ENCODE measurements at regions not wholly inside any gene's neighbourhood (a gene's known extent, or its start where the extent isn't known, plus 50 kb on each side); places are given as distances from the start of the nearest gene placed in this dataset.
"Not testable (repeated sequence)": the region's sequence is repeated elsewhere in the genome, so short reads cannot be mapped to it uniquely, and the experiment has no call there.

DNA sequence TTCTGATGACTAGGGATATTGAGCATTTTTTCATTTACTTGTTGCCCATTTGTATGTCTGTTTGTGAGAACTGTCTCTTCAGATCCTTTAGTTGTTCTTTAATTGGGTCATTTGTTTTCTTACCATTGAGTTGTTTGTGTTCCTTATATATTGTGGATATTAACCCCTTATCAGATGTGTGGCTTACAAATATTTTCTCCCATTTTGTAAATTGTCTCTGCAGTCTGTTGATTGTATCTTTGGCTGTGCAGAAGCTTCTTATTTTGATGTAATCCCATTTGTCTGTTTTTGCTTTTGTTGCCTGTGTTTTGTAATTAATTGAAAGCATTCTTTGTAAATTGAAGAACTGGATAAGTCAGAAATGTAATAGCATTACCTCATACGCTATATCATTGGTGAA, 459.1 kb upstream of the FOXG1 start:
- Histone ChIP-seq H3K36me3 (ENCODE audit: control insufficient read depth, insufficient read depth, low read length) (no peaks in the 10 kb centered on the region), H3K27ac (ENCODE audit: low read length) (no peak overlapping the region), H3K27me3 (ENCODE audit: control insufficient read depth, insufficient read depth, low read length) (no peaks in the 10 kb centered on the region), H3K4me1 (ENCODE audit: control insufficient read depth, insufficient read depth, low read length) (no peaks in the 10 kb centered on the region), H3K4me3 (ENCODE audit: low read depth in 2 of 2, low read length in 2 of 2) (no peak overlapping the region), H3K9me3 (ENCODE audit: control insufficient read depth, insufficient read depth, low read depth, low read length) (no peaks in the 10 kb centered on the region)
- DNase-seq (ENCODE audit: low read depth, low spot score) (no peak), ATAC-seq (no peak)
- no TSS peak for BruUV-seq (replicated peaks)
- TF ChIP-seq, protein P1, sequence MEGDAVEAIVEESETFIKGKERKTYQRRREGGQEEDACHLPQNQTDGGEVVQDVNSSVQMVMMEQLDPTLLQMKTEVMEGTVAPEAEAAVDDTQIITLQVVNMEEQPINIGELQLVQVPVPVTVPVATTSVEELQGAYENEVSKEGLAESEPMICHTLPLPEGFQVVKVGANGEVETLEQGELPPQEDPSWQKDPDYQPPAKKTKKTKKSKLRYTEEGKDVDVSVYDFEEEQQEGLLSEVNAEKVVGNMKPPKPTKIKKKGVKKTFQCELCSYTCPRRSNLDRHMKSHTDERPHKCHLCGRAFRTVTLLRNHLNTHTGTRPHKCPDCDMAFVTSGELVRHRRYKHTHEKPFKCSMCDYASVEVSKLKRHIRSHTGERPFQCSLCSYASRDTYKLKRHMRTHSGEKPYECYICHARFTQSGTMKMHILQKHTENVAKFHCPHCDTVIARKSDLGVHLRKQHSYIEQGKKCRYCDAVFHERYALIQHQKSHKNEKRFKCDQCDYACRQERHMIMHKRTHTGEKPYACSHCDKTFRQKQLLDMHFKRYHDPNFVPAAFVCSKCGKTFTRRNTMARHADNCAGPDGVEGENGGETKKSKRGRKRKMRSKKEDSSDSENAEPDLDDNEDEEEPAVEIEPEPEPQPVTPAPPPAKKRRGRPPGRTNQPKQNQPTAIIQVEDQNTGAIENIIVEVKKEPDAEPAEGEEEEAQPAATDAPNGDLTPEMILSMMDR (IDR thresholded peaks at IDR 0.05) = no peak
- TF ChIP-seq, protein P2, sequence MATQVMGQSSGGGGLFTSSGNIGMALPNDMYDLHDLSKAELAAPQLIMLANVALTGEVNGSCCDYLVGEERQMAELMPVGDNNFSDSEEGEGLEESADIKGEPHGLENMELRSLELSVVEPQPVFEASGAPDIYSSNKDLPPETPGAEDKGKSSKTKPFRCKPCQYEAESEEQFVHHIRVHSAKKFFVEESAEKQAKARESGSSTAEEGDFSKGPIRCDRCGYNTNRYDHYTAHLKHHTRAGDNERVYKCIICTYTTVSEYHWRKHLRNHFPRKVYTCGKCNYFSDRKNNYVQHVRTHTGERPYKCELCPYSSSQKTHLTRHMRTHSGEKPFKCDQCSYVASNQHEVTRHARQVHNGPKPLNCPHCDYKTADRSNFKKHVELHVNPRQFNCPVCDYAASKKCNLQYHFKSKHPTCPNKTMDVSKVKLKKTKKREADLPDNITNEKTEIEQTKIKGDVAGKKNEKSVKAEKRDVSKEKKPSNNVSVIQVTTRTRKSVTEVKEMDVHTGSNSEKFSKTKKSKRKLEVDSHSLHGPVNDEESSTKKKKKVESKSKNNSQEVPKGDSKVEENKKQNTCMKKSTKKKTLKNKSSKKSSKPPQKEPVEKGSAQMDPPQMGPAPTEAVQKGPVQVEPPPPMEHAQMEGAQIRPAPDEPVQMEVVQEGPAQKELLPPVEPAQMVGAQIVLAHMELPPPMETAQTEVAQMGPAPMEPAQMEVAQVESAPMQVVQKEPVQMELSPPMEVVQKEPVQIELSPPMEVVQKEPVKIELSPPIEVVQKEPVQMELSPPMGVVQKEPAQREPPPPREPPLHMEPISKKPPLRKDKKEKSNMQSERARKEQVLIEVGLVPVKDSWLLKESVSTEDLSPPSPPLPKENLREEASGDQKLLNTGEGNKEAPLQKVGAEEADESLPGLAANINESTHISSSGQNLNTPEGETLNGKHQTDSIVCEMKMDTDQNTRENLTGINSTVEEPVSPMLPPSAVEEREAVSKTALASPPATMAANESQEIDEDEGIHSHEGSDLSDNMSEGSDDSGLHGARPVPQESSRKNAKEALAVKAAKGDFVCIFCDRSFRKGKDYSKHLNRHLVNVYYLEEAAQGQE (IDR thresholded peaks at IDR 0.05; ENCODE audit: insufficient read depth in 1 of 2, low read depth in 2 of 2, low read length in 1 of 2) = no peak
- TF ChIP-seq POLR2AphosphoS5 (IDR thresholded peaks at IDR 0.05; ENCODE audit: low read depth, low read length) = no peak
- TF ChIP-seq TCF7L2 (IDR thresholded peaks at IDR 0.05; ENCODE audit: low read depth, low read length) = no peak
- no peak for TF ChIP-seq SIN3A (IDR thresholded peaks at IDR 0.05; ENCODE audit: borderline replicate concordance, insufficient read depth, low read depth, low read length)
- ChIA-PET CTCF (no interaction called here), POLR2A (no interaction called here)
- in situ Hi-C loops (cut with HindIII; ENCODE audit: low pct_unique_long_range_greater_than_20kb, low sequenced_read_pairs) = no loop called here
- intact Hi-C loops (cut with micrococcal nuclease; ENCODE audit: unreplicated experiment) = no loop called here

DNA sequence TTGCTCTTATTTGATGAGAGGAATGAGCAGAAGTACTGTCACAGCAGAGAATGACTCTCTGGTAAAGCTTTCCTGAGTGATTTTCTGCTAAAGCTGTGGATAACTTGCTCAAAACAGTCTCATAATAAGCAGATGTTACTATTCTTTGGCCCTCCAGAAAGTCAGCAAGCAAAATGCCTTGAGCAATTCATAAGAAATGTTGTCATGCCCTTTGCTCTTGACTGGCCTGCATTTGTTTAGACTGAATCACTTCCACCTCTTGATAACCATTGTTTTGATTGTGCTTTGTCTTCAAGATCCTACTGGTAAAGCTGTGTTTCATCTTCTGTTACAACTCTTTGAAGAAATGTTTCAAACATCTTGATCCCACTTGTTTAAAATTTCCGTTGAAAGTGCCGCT, 457.9 kb upstream of the FOXG1 start:
- Histone ChIP-seq H3K4me3 (ENCODE audit: low read depth in 2 of 2, low read length in 2 of 2) (no peak overlapping the region), H3K36me3 (ENCODE audit: control insufficient read depth, insufficient read depth, low read length) (no peaks in the 10 kb centered on the region), H3K4me1 (ENCODE audit: control insufficient read depth, insufficient read depth, low read length) (no peaks in the 10 kb centered on the region), H3K27me3 (ENCODE audit: control insufficient read depth, insufficient read depth, low read length) (no peaks in the 10 kb centered on the region), H3K9me3 (ENCODE audit: control insufficient read depth, insufficient read depth, low read depth, low read length) (no peaks in the 10 kb centered on the region), H3K27ac (ENCODE audit: low read length) (no peak overlapping the region)
- CTCF ChIA-PET = no interaction called here
- DNase-seq (ENCODE audit: low read depth, low spot score) = peak; percentile 15
- TF ChIP-seq, protein P2 (IDR thresholded peaks at IDR 0.05; ENCODE audit: insufficient read depth in 1 of 2, low read depth in 2 of 2, low read length in 1 of 2) = no peak
- no peak for TF ChIP-seq POLR2AphosphoS5 (IDR thresholded peaks at IDR 0.05; ENCODE audit: low read depth, low read length)
- no peak for TF ChIP-seq TCF7L2 (IDR thresholded peaks at IDR 0.05; ENCODE audit: low read depth, low read length)
- TF ChIP-seq SIN3A (IDR thresholded peaks at IDR 0.05; ENCODE audit: borderline replicate concordance, insufficient read depth, low read depth, low read length) = no peak
- TF ChIP-seq, protein P1 (IDR thresholded peaks at IDR 0.05) = no peak
- in situ Hi-C loops (cut with HindIII; ENCODE audit: low pct_unique_long_range_greater_than_20kb, low sequenced_read_pairs) = no loop called here
- POLR2A ChIA-PET = no interaction called here
- intact Hi-C loops (cut with micrococcal nuclease; ENCODE audit: unreplicated experiment) = no loop called here
- BruUV-seq (replicated peaks) = no TSS peak
- ATAC-seq = no peak

DNA sequence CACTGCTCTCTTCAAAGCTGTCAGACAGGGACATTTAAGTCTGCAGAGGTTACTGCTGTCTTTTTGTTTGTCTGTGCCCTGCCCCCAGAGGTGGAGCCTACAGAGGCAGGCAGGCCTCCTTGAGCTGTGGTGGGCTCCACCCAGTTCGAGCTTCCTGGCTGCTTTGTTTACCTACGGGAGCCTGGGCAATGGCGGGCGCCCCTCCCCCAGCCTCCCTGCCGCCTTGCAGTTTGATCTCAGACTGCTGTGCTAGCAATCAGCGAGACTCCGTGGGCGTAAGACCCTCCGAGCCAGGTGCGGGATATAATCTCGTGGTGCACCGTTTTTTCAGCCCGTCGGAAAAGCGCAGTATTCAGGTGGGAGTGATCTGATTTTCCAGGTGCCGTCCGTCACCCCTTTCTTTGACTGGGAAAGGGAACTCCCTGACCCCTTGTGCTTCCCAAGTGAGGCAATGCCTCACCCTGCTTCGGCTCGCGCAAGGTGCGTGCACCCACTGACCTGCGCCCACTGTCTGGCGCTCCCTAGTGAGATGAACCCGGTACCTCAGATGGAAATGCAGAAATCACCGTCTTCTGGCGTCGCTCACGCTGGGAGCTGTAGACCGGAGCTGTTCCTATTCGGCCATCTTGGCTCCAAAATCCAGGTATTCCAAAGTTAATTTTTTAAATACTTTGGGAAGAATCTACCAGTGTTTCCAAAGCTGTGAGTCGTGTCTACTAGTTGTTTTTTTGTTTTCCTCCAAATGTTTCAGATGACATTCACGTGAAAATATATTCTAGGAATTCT, 448.5 kb upstream of the FOXG1 start:
- H3K4me3 ChIP-seq (ENCODE audit: low read depth in 2 of 2, low read length in 2 of 2) = not testable (repeated sequence)

More for the DNA sequence above, 448.5 kb upstream of the FOXG1 start:
- in situ Hi-C loops (cut with HindIII; ENCODE audit: low pct_unique_long_range_greater_than_20kb, low sequenced_read_pairs); ATAC-seq; DNase-seq (ENCODE audit: low read depth, low spot score); H3K9me3 ChIP-seq (ENCODE audit: control insufficient read depth, insufficient read depth, low read depth, low read length); H3K36me3 ChIP-seq (ENCODE audit: control insufficient read depth, insufficient read depth, low read length); H3K27me3 ChIP-seq (ENCODE audit: control insufficient read depth, insufficient read depth, low read length); H3K27ac ChIP-seq (ENCODE audit: low read length); POLR2A ChIA-PET; H3K4me1 ChIP-seq (ENCODE audit: control insufficient read depth, insufficient read depth, low read length); intact Hi-C loops (cut with micrococcal nuclease; ENCODE audit: unreplicated experiment); BruUV-seq (replicated peaks); CTCF ChIA-PET: not testable (repeated sequence)
